NCI-H82 (cell line): ENCODE measurements at regions not wholly inside any gene's neighbourhood (a gene's known extent, or its start where the extent isn't known, plus 50 kb on each side); places are given as distances from the start of the nearest gene placed in this dataset.

ENCODE experiments used
- DNase-seq: peaks from one replicate; lab custom pipeline; 2025; lab: John Stamatoyannopoulos, UW

DNA sequence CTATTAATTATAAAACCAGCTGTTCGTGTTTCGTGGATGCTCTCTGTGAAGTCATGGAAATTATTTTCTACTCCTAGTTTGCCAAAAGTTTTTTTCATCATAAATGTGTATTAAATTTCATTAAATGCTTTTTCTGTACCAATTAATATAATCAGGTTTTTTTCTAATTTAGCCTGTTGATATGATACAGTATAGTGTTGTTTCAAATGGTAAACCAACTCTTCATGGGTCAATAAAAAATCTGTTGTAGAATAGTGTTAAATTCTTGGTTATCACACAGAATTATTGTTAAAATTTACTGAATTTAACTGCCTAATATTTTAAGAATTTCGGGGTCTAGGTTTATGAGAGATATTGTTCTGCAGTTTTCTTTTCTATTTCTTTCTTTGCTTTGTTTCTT is 505.9 kb upstream of the MANEA start:
- DNase-seq: no peak

DNA sequence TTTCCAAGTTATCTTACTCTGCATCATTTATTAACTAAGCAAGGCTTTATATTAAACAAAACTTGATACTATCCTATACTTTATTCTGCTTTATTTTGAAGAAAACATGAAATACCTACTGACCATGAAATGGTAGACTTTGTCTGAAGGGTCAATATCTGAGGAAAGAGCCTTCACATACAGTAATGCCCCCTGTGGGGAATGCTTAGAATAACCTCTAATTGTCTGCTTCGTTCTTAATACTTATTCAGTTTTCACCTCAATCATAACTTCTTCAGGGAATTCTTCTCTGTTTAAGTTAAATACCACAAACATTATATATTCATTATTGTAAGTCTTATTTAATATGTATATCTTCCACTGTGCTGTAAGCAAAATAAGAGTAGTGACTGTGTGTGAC is 498.9 kb upstream of the MANEA start:
- DNase-seq: no peak

DNA sequence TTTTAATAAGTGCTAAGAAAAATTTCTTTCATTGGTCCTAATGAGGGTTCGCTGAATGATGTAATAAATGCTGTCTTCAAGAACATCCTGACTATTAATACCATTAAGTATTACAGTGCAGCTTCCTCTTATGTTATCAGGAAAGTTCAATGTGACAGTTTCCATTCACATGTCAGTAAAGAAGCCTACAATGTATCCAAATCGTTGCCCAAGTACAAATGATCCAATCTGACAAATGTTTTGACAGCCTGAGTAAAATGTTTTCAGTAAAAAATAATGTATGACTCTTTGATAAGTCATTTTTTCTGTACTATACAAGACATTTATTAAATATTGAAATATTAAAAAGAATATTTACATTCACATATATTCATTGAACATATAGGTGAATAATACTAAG is 496.1 kb upstream of the MANEA start:
- DNase-seq: no peak

DNA sequence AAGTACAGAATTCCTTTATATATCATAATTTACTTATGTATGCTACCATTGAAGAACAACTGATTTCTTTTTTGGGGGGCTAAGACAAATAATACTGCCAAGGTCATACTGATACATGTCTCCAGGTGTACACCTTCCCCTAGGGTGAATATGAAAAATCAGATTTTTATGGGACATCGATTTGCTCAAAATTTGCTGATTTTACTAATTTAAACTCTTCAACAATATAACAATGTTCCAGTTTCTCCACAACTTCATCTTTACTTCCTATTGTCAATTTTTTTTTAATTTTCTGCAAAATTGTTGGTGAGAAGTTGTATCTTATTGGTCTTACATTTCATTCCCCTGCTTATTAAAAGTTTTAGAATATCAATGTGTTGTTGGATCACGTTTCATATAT is 495.4 kb upstream of the MANEA start:
- no peak for DNase-seq

DNA sequence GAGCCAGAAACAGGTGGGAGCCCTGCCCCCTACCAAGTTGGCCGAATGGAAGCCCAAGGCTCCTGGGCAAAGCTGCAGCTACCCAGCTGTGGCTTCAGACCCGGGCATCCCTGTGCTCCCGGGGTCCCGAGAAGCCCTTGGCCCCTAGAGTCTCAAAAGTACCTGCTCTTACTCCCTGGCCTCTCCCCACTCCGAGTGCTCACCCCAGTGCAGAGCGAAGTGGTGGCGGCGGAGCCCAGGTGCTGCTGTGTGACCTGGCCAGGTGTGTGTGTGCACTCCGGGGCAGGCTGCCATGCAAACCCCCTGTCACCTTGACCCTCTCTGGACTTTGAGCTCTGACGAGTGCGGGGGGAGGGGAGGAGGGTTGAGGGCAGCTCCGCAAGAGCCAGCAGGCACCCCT is 493.8 kb upstream of the MANEA start:
- no peak for DNase-seq

DNA sequence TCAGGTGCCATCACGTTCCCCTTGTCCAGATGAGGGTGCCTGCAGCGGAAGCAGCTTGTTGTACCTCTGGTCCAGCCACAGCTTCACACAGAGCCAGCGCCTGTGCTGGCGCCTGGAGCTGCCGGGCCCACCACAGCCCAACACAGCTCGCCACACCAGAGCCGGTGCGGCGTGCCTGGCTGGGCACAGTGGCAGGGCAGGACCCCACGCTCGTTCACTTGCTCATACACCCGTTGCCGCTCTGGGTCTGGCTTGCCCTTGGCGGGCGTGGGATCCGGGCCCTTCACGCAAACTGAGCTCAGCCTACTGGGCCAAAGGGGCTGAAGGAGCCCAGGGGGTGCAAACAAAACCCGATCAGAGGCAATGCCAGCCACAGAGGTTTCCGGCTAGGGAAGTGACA is 492.5 kb upstream of the MANEA start:
- no peak for DNase-seq

DNA sequence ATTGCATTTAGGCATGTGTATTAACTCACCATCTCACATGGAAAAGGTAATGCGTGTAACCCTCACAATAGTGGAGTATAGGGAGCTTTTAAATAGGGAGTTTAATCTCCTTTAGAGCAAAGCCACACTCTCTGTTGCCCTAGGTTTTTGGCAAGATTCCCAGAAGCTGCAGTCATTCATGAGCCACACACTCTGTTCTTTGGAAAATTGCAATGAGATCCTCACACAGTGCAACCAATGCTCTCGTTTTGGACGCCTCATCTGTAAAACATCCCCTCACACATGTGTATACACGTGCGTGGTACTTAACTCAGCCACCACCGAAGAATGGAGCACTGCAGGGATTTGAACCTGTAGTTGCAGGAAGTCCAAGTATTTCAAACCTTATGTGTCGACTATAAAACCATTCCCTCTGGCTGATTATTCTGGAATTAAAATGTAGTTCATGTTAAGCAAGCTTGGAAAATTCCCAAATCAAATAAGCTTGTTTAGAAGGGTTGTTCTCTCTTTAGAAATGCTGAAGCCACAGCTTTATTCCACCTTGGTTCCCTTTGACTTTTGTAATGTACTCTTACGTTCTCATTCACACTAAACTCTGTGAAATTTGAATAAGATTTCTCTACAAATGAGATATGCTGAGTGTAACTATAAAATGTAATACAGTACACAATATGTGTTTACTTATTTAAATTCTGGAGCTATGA is 489.8 kb upstream of the MANEA start:
- peak; percentile 96 for DNase-seq

DNA sequence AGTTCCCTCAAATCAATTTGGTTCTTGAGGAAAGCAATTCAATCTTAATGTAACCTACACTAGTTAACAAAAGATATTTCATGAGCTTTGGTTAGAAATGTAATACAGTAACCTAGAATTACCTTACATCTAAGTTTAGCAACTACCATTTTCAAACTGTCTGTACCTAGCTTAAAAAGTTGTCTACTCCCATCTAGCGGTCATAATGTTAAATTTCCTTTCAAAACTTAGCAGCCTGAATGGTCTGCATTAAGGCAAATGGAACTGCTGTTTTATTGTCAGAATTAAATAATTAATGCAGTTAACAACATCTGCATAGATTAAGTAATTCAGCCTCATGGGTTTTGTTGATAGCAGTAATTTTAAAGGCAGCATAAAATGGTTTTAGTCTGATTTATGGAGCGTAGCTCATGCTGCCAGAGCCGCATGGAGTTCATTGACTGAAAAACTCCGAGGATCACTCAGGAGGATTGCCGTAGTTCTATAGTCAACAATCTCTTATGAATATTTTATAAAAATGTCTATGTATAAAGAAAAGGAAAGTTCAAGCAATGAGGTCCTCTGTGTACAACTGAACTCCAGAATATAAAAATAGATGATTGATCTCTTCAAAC is 485.4 kb upstream of the MANEA start:
- peak; percentile 64 for DNase-seq

DNA sequence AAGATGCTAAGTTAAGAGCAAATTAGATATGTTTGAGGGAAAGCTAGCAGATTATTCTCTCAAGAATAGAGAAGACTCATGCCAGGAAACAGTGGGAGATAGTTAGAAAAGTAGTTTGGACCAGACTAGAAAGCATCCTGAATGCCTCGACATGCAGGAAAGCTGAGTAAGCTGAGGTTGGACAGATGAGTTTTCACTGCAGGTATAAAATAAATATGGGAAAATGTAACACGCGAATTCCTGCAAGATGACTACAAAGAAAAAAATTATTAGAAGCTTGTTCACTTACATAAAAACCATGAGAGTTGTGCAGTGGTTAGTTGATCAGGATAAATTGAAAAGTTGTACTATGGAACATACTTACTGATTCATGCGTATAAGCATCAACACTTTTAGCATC is 484.2 kb upstream of the MANEA start:
- DNase-seq: no peak

DNA sequence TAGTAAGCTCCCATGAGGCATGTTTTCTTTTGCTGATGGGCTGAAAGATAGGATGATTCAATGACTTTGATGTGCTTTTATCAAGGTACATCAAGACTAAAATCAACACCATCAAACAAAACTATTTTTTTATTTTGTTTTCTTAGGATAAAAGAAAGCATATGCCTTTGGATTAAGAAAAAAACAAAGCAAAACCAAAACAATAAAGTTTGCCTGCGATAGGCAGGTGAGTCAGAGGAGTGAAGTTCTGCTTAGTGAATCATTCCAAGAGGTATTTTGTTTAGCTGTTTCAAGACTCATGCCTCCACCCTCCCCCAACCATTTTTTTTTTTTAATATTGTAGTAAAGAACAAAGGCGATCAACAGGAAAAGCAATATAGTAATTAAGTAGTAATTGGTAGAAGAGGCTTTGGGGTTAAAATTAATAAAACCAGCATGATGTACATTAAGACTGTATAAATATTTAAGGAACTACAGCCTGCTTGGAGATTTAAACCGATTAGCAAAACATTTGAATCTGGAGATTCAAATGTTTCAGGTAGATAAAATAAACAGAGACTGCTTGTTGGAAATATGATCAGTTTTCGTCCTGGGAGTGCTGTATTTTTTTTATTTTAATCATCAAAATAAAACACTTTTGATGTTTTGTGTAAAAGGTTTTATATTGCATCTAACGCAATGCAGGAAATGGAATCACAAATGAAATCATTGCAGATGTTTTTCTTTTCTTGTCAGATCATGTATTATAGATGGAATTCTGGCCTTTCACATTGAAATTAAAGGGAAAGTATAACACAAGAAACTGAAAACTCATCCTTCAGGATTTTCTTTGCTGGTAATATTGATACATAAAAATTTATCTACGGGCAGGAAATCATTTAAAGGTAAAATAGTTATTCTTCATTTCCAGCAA is 482.3 kb upstream of the MANEA start:
- DNase-seq: no peak

DNA sequence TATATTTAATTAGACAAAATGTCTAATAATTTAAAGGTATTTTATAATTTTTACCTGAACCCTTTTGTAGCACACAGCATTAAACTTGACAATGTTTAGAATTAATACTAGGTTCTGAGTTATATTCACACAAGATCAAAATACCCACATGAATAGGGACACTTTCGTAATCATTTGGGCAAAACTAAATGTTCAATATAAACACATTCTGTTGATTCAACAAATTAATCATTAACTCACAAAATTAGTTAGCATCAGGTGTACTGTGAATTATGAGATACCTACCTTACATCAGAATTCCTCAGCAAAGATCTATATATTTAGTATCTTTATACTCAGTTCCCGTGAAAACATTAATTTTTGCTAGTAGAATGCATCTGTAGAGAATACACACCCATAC is 481.5 kb upstream of the MANEA start:
- DNase-seq: no peak

DNA sequence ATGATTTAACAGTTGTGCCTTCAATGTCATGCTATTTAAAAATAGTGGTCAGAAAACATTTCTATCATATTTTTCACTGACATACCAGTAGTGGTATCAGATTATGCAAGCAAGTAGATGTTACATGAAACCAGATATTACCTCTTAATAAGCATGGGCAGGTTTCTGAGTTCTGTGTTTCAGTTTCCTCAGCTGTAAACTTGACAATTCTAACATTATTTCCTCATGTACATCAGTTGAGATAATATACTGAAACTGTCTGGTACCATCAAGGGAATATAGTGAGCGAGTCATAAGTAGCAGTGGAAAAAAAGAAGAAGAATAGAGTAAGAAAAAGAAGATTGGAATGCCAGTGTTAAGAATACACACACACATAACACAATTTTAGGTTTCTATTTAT is 477.9 kb upstream of the MANEA start:
- no peak for DNase-seq

DNA sequence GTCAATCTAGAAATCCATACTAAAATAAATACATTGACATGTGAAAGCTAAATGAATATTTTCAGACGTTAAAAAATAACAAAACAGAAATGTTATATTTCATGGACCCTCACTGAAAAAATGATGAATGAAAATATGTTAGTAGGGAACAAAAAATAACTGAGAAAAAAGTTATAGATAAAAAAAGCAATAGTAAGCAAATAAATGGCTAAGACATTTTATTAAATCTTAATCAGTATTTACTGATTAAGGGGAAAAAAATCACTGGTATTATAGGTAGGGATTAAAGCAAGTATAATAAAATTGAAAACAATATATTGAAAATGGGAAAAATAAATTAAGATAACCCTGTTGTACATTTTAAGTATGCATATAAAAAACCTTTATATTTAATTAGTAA is 468.1 kb upstream of the MANEA start:
- DNase-seq: no peak

DNA sequence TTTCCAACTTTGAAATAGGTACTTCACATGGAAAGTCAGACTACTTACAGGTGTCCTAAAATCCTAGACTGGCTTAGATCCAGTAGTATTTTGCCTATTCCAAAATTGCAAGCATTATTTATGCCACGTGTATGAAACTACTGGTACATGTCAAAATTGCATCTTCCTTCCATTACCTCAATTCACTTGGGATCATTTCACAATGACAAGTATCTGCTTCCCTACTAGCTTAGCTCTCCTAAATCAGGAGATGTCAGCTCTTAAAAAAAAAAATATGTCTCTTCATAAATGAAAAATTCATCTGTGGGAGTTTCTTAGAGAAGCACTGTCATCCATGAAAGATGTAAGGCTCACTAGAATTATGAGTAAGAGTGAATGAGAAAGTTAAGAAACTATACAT is 466.6 kb upstream of the MANEA start:
- no peak for DNase-seq

DNA sequence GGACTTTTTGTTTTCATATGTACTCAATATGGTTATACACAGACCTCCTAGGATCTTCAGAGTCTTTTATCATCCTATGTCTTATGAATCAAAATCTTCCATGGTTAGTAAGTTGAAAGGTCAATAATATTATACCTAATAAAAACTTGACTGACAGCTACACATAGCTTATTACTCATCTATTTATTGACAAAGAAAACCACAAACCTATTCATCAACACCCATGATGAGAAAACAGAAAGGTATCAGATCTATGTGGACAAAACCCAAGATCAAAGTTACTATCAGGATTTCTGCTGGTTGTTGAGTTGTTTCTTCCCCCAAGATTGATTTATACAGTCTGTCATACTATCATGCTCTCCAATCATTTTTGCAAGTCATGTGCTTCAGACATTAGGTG is 460.1 kb upstream of the MANEA start:
- no peak for DNase-seq

DNA sequence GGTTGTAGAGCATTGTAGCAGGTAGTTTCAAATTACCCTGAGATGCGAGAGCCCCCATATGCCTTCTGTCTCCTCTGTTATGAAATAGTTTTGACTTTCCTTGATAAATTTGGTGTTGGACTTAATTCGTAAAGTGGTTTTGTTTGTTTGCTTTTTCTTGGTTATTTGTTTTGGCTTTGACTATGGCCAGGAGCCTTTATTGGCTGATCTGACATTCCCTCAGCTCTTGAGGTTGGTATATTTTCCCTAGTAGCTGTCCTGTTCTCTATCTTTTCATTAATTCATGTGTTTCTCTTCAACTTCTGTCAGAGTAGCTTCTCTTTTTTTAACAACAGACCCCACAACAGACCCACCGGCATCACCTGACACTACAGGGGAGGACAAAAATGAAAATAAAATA is 457.4 kb upstream of the MANEA start:
- no peak for DNase-seq

DNA sequence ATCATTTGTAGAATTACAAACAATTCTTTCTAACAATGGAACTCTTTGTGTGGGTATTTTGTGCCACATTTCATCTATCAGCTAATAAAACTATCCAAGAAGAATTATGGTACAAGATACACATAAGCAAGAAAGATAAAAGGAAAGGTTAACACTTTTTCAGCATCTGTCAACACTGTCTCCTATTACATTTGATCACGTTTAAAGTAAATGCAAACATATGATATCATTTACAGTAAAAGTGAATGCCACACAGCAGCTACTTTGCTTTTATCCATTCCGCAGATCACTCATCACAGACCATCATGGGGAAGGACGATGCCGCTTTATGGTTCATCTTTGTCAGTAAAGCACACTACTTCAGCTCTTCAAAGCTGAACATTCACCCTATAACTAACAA is 456.4 kb upstream of the MANEA start:
- DNase-seq: no peak

DNA sequence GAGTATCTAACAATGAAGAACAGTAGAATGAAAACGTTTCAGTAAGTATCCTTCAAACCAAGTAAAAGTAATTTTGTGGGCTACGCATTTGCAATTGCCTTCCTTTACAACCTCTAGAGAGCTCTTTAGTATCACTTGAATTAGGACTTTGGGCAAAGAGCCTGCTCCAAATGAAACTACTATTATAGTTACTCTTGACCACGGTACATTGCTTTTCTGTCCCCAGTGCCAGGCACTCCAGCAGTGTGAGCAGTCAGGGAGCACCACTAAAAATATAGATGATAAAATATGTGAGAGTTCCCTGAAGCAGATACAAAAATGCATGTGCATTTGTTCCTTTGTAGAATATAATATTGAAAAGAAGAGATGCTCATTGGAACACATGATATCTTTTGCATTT is 450.1 kb upstream of the MANEA start:
- DNase-seq: no peak

DNA sequence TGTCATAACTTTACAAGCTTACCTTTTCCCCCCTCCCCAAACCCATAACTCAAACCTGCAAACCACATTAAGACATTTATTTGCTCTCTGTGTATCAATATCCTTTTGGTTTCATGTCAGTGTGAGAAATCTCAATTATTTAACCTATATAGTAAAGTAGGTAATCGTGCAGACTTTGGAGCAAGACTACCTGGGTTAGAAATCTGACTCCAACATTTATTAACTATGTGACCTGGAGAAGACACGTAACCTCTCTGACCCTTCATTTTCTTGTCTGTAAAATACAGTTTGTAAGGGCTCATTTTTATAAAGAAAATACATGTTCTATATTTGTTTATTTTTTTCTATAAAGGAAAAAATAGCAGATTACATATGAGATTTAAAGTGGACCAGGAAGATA is 448.9 kb upstream of the MANEA start:
- DNase-seq: no peak

DNA sequence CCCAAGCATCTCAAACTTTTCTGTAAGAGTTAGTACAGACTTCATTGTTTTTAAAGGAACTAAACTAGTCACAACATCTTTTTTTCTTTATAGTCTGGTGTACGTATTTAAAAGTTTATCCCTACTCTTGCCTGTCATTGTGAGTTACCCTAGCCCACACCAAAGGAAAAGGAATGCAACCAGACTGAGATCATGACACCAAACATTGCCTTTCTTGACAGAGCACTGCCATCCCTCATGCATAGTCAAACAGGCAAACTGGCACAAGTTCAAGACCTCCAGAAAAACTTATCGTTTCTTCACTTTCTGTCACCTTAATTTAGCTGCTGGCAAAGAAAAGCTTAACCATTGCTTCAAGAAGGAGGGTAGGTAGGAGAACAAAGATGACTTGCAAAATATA is 448.4 kb upstream of the MANEA start:
- no peak for DNase-seq

DNA sequence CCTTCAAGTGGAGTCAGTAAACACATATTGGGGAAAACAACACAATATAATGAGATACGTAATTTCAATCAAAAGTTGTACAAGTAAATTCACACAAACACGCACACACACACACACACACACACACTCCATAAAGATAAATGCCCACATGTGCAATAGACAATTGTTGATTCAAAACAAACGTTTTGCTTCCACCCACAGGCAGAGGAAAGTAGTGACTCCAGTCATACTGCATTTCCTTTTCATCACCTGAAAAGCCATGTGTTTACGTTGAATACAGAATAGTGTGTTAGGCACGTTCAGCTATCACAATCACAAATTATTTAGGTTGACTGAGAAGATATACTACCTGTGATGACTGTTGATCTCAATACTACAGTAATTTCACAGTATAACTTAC is 443.8 kb upstream of the MANEA start:
- peak; percentile 40 for DNase-seq

DNA sequence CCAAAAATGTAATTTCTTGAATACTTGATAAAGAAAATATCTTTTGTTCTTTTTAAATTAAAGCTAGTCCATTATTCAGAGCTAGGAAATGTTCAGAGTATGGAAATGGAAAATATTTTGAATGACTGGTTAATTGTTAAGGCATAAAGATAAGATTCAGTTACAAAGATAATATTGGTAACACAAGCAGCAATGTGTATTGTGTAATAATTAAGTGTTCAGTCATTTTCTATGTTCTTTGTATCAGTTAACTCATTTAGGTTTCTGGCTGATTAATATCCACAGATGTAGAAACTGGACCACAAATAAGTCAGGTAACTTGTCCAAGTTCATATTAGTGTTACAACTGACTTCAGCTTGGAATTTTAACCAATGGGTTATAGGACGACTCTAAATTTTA is 442.2 kb upstream of the MANEA start:
- DNase-seq: no peak

DNA sequence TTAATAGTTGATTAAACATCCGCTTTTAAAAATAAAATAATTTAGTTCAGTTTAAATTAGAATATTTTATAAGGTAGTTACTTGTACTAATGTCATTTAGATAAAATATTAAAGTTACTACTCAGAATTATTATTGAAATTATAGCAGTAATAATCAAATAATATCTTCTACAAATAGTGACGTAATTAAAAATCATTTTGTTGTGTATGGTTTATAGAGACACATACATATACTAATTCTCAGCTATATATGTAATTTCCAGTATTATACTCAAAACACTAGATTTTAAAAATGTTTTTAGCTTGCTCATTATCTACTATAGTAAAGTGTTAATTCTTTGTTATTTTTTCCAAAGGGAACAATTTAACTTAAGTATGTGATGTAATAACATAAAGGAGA is 435.2 kb upstream of the MANEA start:
- no peak for DNase-seq
